HG03060 (cell line): ENCODE measurements at regions not wholly inside any gene's neighbourhood (a gene's known extent, or its start where the extent isn't known, plus 50 kb on each side); places are given as distances from the start of the nearest gene placed in this dataset.

Experiments used
- ATAC-seq: cut with Tn5 transposase; IDR thresholded peaks from one replicate; pipeline ENCODE4 v1.9.1; 2021; ENCODE audit warnings: low read depth, moderate number of reproducible peaks; ENCODE audit not compliant: unreplicated experiment

- ATAC-seq, result no peak
Observed at GRCh38 chr7:116443646-116444045, 55.9 kb upstream of the CAV2 start.

GRCh38 chr7:116445447-116446211 is 53.9 kb upstream of the CAV2 start:
- ATAC-seq, result no peak

- no peak for ATAC-seq
Observed at GRCh38 chr7:116446212-116446855, 53.2 kb upstream of the CAV2 start.

- ATAC-seq, result no peak
Observed at GRCh38 chr7:116447436-116447835, 52.1 kb upstream of the CAV2 start.

GRCh38 chr7:116447966-116448839 is 51.3 kb upstream of the CAV2 start:
- no peak for ATAC-seq

GRCh38 chr7:116449441-116449840 is 50.1 kb upstream of the CAV2 start:
- ATAC-seq, result no peak
